ENCODE measurements at regions not wholly inside any gene's neighbourhood (a gene's known extent, or its start where the extent isn't known, plus 50 kb on each side); places are given as distances from the start of the nearest gene placed in this dataset.
A peak's percentile ranks its signal among the peaks of the same experiment; 100 is the strongest.

DNA sequence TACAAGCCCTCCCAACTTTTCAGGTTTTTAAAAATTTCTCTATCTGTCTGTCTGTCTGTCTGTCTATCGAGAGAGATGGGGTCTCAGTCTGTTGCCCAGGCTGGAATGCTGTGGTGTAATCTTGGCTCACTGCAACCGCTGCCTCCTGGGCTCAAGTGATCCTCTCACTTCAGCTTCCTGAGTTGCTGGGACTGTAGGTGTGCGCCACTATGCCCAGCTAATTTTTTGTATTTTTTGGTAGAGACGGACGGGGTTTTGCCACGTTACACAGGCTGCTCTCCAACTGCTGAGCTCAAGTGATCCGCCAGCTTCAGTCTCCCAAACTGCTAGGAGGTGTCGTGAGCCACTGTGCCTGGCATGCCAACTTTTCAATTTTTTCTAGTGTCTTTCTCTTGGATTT lies 437.2 kb downstream of the PCNX1 start:
- H3K27ac ChIP-seq (ENCODE audit: low read depth in 1 of 2, low read length in 2 of 2), result no peak overlapping the region
- WGBS, result 95% methylated on average over 8 of the region's 8 CpGs
- H3K4me3 ChIP-seq (ENCODE audit: low read depth in 1 of 3, low read length in 3 of 3), result no peak overlapping the region

DNA sequence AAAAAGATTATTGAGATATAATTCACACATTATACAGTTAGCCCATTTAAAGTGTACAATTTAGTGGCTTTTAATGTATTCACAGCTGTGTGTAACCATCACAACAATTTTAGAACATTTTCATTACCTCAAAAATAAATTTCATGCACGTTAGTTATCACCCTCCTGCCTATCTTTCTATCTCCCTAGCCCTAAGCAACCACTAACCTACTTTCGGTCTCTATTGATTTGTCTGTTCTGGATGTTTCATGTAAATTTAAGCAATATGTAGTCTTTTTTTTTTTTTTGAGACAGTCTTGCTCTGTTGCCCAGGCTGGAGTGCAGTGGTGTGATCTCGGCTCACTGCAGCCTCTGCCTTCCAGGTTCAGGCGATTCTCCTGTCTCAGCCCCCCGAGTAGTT lies 439.4 kb downstream of the PCNX1 start:
- Histone ChIP-seq H3K4me1 (ENCODE audit: control insufficient read depth in 4 of 4, insufficient read depth in 4 of 4, low read length in 3 of 4) (no peaks in the 10 kb centered on the region), H3K27ac (ENCODE audit: low read depth in 1 of 2, low read length in 2 of 2) (peak overlapping the region in 1 of 2 donors; percentile 22), H3K27me3 (ENCODE audit: control insufficient read depth in 4 of 4, insufficient read depth in 4 of 4, low read length in 3 of 4) (no peaks in the 10 kb centered on the region), H3K9ac (ENCODE audit: low read depth in 1 of 2, low read length in 2 of 2) (no peak overlapping the region), H3K36me3 (ENCODE audit: control insufficient read depth in 4 of 4, insufficient read depth in 3 of 4, low read depth in 1 of 4, low read length in 3 of 4) (no peaks in the 10 kb centered on the region), H3K9me3 (ENCODE audit: control insufficient read depth in 4 of 4, low read length in 3 of 4) (no peaks in the 10 kb centered on the region), H3K4me3 (ENCODE audit: low read depth in 1 of 3, low read length in 3 of 3) (no peak overlapping the region)
- no peak for DNase-seq (ENCODE audit: low spot score)
- TF ChIP-seq GABPA (IDR thresholded peaks at IDR 0.05 in 1 of 2, conservative IDR thresholded peaks at IDR 0.05 in 1 of 2) (no peak), TAF1 (conservative IDR thresholded peaks at IDR 0.05) (no peak), RAD21 (IDR thresholded peaks at IDR 0.05) (no peak), NR2F2 (IDR thresholded peaks at IDR 0.05) (no peak), FOXA2 (IDR thresholded peaks at IDR 0.05) (no peak), HNF4A (conservative IDR thresholded peaks at IDR 0.05) (no peak), EGR1 (IDR thresholded peaks at IDR 0.05; ENCODE audit: low read depth in 2 of 2) (no peak), SP1 (IDR thresholded peaks at IDR 0.05) (no peak), RXRA (IDR thresholded peaks at IDR 0.05) (no peak), YY1 (IDR thresholded peaks at IDR 0.05) (no peak), JUND (IDR thresholded peaks at IDR 0.05) (no peak), FOXA1 (IDR thresholded peaks at IDR 0.05) (no peak)
- TF ChIP-seq, protein P1, sequence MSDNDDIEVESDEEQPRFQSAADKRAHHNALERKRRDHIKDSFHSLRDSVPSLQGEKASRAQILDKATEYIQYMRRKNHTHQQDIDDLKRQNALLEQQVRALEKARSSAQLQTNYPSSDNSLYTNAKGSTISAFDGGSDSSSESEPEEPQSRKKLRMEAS (IDR thresholded peaks at IDR 0.05), result no peak
- TF ChIP-seq, protein P2, sequence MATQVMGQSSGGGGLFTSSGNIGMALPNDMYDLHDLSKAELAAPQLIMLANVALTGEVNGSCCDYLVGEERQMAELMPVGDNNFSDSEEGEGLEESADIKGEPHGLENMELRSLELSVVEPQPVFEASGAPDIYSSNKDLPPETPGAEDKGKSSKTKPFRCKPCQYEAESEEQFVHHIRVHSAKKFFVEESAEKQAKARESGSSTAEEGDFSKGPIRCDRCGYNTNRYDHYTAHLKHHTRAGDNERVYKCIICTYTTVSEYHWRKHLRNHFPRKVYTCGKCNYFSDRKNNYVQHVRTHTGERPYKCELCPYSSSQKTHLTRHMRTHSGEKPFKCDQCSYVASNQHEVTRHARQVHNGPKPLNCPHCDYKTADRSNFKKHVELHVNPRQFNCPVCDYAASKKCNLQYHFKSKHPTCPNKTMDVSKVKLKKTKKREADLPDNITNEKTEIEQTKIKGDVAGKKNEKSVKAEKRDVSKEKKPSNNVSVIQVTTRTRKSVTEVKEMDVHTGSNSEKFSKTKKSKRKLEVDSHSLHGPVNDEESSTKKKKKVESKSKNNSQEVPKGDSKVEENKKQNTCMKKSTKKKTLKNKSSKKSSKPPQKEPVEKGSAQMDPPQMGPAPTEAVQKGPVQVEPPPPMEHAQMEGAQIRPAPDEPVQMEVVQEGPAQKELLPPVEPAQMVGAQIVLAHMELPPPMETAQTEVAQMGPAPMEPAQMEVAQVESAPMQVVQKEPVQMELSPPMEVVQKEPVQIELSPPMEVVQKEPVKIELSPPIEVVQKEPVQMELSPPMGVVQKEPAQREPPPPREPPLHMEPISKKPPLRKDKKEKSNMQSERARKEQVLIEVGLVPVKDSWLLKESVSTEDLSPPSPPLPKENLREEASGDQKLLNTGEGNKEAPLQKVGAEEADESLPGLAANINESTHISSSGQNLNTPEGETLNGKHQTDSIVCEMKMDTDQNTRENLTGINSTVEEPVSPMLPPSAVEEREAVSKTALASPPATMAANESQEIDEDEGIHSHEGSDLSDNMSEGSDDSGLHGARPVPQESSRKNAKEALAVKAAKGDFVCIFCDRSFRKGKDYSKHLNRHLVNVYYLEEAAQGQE (IDR thresholded peaks at IDR 0.05), result no peak
- TF ChIP-seq, protein P3, sequence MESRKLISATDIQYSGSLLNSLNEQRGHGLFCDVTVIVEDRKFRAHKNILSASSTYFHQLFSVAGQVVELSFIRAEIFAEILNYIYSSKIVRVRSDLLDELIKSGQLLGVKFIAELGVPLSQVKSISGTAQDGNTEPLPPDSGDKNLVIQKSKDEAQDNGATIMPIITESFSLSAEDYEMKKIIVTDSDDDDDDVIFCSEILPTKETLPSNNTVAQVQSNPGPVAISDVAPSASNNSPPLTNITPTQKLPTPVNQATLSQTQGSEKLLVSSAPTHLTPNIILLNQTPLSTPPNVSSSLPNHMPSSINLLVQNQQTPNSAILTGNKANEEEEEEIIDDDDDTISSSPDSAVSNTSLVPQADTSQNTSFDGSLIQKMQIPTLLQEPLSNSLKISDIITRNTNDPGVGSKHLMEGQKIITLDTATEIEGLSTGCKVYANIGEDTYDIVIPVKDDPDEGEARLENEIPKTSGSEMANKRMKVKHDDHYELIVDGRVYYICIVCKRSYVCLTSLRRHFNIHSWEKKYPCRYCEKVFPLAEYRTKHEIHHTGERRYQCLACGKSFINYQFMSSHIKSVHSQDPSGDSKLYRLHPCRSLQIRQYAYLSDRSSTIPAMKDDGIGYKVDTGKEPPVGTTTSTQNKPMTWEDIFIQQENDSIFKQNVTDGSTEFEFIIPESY (IDR thresholded peaks at IDR 0.05), result no peak
- TF ChIP-seq, protein P4, sequence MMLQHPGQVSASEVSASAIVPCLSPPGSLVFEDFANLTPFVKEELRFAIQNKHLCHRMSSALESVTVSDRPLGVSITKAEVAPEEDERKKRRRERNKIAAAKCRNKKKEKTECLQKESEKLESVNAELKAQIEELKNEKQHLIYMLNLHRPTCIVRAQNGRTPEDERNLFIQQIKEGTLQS (IDR thresholded peaks at IDR 0.05), result no peak
- TF ChIP-seq, protein P5, sequence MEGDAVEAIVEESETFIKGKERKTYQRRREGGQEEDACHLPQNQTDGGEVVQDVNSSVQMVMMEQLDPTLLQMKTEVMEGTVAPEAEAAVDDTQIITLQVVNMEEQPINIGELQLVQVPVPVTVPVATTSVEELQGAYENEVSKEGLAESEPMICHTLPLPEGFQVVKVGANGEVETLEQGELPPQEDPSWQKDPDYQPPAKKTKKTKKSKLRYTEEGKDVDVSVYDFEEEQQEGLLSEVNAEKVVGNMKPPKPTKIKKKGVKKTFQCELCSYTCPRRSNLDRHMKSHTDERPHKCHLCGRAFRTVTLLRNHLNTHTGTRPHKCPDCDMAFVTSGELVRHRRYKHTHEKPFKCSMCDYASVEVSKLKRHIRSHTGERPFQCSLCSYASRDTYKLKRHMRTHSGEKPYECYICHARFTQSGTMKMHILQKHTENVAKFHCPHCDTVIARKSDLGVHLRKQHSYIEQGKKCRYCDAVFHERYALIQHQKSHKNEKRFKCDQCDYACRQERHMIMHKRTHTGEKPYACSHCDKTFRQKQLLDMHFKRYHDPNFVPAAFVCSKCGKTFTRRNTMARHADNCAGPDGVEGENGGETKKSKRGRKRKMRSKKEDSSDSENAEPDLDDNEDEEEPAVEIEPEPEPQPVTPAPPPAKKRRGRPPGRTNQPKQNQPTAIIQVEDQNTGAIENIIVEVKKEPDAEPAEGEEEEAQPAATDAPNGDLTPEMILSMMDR (IDR thresholded peaks at IDR 0.05; ENCODE audit: low read depth, low read length, missing input control), result no peak
- 77% methylated on average over 5 of the region's 5 CpGs for WGBS

More for the DNA sequence above, 437.2 kb downstream of the PCNX1 start:
- TF ChIP-seq HNF4A (conservative IDR thresholded peaks at IDR 0.05) (no peak), SP1 (IDR thresholded peaks at IDR 0.05) (no peak), RAD21 (IDR thresholded peaks at IDR 0.05) (no peak), RXRA (IDR thresholded peaks at IDR 0.05) (no peak), HNF4G (IDR thresholded peaks at IDR 0.05) (no peak), JUND (IDR thresholded peaks at IDR 0.05) (no peak), FOXA1 (IDR thresholded peaks at IDR 0.05) (no peak), GABPA (IDR thresholded peaks at IDR 0.05 in 1 of 2, conservative IDR thresholded peaks at IDR 0.05 in 1 of 2) (no peak)
- TF ChIP-seq, protein P4 (IDR thresholded peaks at IDR 0.05), result no peak
- peaks cover 2 to 18% (median 9%) of the 10 kb centered on the region in 4 donors for H3K4me1 ChIP-seq (ENCODE audit: control insufficient read depth in 4 of 4, insufficient read depth in 4 of 4, low read length in 3 of 4)
- no peak for DNase-seq (ENCODE audit: low spot score)
- no peaks in the 10 kb centered on the region for H3K9me3 ChIP-seq (ENCODE audit: control insufficient read depth in 4 of 4, low read length in 3 of 4)
- no peaks in the 10 kb centered on the region for H3K36me3 ChIP-seq (ENCODE audit: control insufficient read depth in 4 of 4, insufficient read depth in 3 of 4, low read depth in 1 of 4, low read length in 3 of 4)
- H3K27me3 ChIP-seq (ENCODE audit: control insufficient read depth in 4 of 4, insufficient read depth in 4 of 4, low read length in 3 of 4), result no peaks in the 10 kb centered on the region
- no peak overlapping the region for H3K9ac ChIP-seq (ENCODE audit: low read depth in 1 of 2, low read length in 2 of 2)
